HG02571 (cell line): ENCODE measurements at regions not wholly inside any gene's neighbourhood (a gene's known extent, or its start where the extent isn't known, plus 50 kb on each side); places are given as distances from the start of the nearest gene placed in this dataset.
A peak's percentile ranks its signal among the peaks of the same experiment; 100 is the strongest.

ENCODE experiments used
- ATAC-seq: cut with Tn5 transposase; IDR thresholded peaks from one replicate; pipeline ENCODE4 v1.9.1; 2021; ENCODE audit warnings: mild to moderate bottlenecking, moderate library complexity; ENCODE audit not compliant: unreplicated experiment

GRCh38 chr7:41114691-41115090 lies 588.2 kb downstream of the INHBA start:
- ATAC-seq = no peak

- no peak for ATAC-seq
Observed at GRCh38 chr7:41114131-41114530, 588.8 kb downstream of the INHBA start.

GRCh38 chr7:41113719-41114118 lies 589.2 kb downstream of the INHBA start:
- no peak for ATAC-seq

GRCh38 chr7:41110186-41110585 lies 592.7 kb downstream of the INHBA start:
- ATAC-seq = no peak

- no peak for ATAC-seq
Observed at GRCh38 chr7:41108821-41109220, 594.1 kb downstream of the INHBA start.

- ATAC-seq = peak; percentile 44
Observed at GRCh38 chr7:41107938-41108448, 594.9 kb downstream of the INHBA start.

- no peak for ATAC-seq
Observed at GRCh38 chr7:41107330-41107937, 595.5 kb downstream of the INHBA start.

- ATAC-seq = no peak
Observed at GRCh38 chr7:41104631-41105030, 598.3 kb downstream of the INHBA start.

- ATAC-seq = no peak
Observed at GRCh38 chr7:41103331-41103730, 599.6 kb downstream of the INHBA start.

GRCh38 chr7:41098846-41099245 lies 604.0 kb downstream of the INHBA start:
- no peak for ATAC-seq

- no peak for ATAC-seq
Observed at GRCh38 chr7:41098402-41098801, 604.5 kb downstream of the INHBA start.

- ATAC-seq = no peak
Observed at GRCh38 chr7:41097501-41097900, 605.4 kb downstream of the INHBA start.

- no peak for ATAC-seq
Observed at GRCh38 chr7:41096917-41097316, 606.0 kb downstream of the INHBA start.

- no peak for ATAC-seq
Observed at GRCh38 chr7:41093141-41093540, 609.7 kb downstream of the INHBA start.

GRCh38 chr7:41085244-41085643 lies 617.6 kb downstream of the INHBA start:
- ATAC-seq = no peak

- no peak for ATAC-seq
Observed at GRCh38 chr7:41084381-41084780, 618.5 kb downstream of the INHBA start.

- no peak for ATAC-seq
Observed at GRCh38 chr7:41069635-41070034, 633.3 kb downstream of the INHBA start.

GRCh38 chr7:41067576-41067975 lies 635.3 kb downstream of the INHBA start:
- no peak for ATAC-seq

GRCh38 chr7:41065663-41066062 lies 637.2 kb downstream of the INHBA start:
- no peak for ATAC-seq

GRCh38 chr7:41063116-41063515 lies 639.8 kb downstream of the INHBA start:
- no peak for ATAC-seq

- ATAC-seq = no peak
Observed at GRCh38 chr7:41060796-41061195, 642.1 kb downstream of the INHBA start.

GRCh38 chr7:41059796-41060195 lies 643.1 kb downstream of the INHBA start:
- ATAC-seq = no peak
